Activated naive CD4-positive, alpha-beta T cell treated with anti-CD3 and anti-CD28 coated beads for 36 hours (primary cell): ENCODE measurements at regions not wholly inside any gene's neighbourhood (a gene's known extent, or its start where the extent isn't known, plus 50 kb on each side); places are given as distances from the start of the nearest gene placed in this dataset.

Experiments used
- CTCF ChIA-PET: fragments of 350-600 bp; sonication (Branson Sonifier 250); formaldehyde crosslinking; loops from one replicate; lab custom pipeline; 2021; ENCODE audit warnings: antibody characterized with exemption; lab: Charles Lee
- DNase-seq: peaks from one replicate; pipeline ENCODE4 v3.0.0-alpha.2; 2020
- H3K27ac Mint-ChIP-seq: one replicate; pipeline ENCODE4 v1.8.0; 2021; ENCODE audit warnings: mild to moderate bottlenecking, mixed read lengths
- H3K27me3 Mint-ChIP-seq: one replicate; pipeline ENCODE4 v1.8.0; 2021; ENCODE audit warnings: low read depth, mixed read lengths
- H3K36me3 Mint-ChIP-seq: one replicate; pipeline ENCODE4 v1.8.0; 2021; ENCODE audit warnings: low read depth, mixed read lengths
- H3K4me1 Mint-ChIP-seq: one replicate; pipeline ENCODE4 v1.8.0; 2021; ENCODE audit warnings: low read depth, mixed read lengths
- H3K4me3 Mint-ChIP-seq: one replicate; pipeline ENCODE4 v1.8.0; 2021; ENCODE audit warnings: mild to moderate bottlenecking, moderate library complexity, mixed read lengths
- H3K9me3 Mint-ChIP-seq: one replicate; pipeline ENCODE4 v1.8.0; 2021; ENCODE audit warnings: mixed read lengths
- intact Hi-C: fragments of 100-400 bp; cut with micrococcal nuclease; formaldehyde crosslinking; loops from one replicate; pipeline ENCODE4 v1.15.1; 2023

DNA sequence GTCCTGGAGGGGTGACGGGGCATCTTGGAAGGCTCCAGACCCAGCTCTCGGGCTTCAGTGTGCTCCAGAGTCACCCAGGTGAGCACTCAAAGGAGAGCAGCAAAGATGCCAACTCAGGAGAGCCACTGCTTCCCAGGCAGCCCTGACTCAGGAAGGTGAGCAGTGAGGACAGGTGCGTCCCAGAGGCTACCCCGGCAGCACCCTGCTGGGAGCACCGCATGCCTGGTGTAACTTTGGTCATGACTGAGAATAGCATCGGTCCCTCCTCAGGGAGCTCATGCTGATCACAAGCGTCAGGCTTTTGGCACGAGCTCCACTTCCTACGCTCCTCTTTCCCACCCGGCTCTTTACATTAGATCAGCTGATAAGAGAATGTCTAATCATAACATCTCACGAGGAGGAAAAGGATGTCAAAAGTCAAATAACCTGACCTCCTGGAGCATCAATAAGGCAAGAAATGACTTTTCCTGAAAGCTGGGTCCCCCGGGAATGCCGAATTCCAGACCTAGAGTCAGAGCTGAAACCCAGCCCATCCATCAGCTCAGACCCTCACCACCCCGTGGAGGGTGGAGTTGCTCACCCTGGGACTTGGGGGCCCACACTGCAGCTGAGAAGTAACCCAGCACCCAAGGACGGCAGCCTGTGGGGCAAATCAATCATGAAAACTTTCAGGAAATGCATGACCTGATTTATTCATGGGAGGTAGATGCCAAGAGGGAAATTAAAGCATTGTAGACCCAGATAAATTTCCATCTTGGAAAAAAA, 248.8 kb downstream of the ACKR3 start:
- CTCF ChIA-PET = no interaction called here
- Mint-ChIP-seq H3K9me3 (peaks cover 7% of the 10 kb centered on the region), H3K4me1 (no peaks in the 10 kb centered on the region), H3K36me3 (no peaks in the 10 kb centered on the region), H3K4me3 (no peak overlapping the region), H3K27me3 (peaks cover 6% of the 10 kb centered on the region), H3K27ac (no peak overlapping the region)
- no peak for DNase-seq
- intact Hi-C loops = no loop called here

DNA sequence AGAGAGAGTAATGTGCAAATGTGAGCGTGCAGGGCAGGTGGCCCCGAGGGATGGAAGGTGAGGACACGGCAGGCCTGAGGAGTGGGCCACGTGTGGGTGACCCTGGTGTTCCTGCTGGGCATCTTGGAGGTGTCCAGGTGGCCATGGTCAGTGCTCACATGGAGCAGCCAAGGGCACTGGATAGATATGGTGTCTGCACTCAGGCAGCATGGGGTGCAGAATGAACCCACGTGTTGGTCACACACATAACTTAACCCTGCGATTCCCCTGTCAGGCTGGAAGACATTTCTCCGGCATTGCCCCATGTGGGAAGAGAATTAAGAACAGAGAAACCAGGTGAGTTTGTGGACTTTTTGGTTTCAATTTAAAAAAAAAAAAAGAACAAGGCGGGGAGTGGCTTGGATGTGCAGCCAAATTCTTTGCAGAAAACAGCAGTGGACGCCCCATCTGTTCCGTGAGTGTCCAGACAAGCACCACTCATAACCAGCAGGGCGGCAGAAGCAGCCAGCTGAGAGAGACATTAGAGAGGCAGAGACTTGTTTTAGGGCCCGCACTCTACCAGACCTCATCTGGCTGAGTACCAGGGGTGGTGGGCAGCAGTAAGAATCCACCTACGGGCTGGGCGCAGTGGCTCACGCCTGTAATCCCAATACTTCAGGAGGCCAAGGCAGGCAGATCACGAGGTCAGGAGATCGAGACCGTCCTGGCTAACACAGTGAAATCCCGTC, 249.8 kb downstream of the ACKR3 start:
- no peak for DNase-seq
- Mint-ChIP-seq H3K9me3 (peaks cover 7% of the 10 kb centered on the region), H3K27ac (no peak overlapping the region), H3K4me3 (no peak overlapping the region), H3K27me3 (peaks cover 6% of the 10 kb centered on the region), H3K36me3 (no peaks in the 10 kb centered on the region), H3K4me1 (no peaks in the 10 kb centered on the region)
- intact Hi-C loops = no loop called here
- CTCF ChIA-PET = no interaction called here

GRCh38 chr2:236820763-236821344, 251.2 kb downstream of the ACKR3 start:
- no peak overlapping the region for H3K27ac Mint-ChIP-seq
- CTCF ChIA-PET = no interaction called here
- H3K9me3 Mint-ChIP-seq = peaks cover 7% of the 10 kb centered on the region
- H3K27me3 Mint-ChIP-seq = peaks cover 6% of the 10 kb centered on the region
- intact Hi-C loops = no loop called here
- no peaks in the 10 kb centered on the region for H3K36me3 Mint-ChIP-seq
- H3K4me3 Mint-ChIP-seq = no peak overlapping the region
- no peaks in the 10 kb centered on the region for H3K4me1 Mint-ChIP-seq
- no peak for DNase-seq

- CTCF ChIA-PET = no interaction called here
- Mint-ChIP-seq H3K4me1 (no peaks in the 10 kb centered on the region), H3K27me3 (peaks cover 3% of the 10 kb centered on the region), H3K36me3 (no peaks in the 10 kb centered on the region), H3K4me3 (no peak overlapping the region), H3K9me3 (peaks cover 7% of the 10 kb centered on the region), H3K27ac (no peak overlapping the region)
- intact Hi-C loops = no loop called here
- no peak for DNase-seq
Measured at GRCh38 chr2:236823041-236823629, 253.5 kb downstream of the ACKR3 start.

DNA sequence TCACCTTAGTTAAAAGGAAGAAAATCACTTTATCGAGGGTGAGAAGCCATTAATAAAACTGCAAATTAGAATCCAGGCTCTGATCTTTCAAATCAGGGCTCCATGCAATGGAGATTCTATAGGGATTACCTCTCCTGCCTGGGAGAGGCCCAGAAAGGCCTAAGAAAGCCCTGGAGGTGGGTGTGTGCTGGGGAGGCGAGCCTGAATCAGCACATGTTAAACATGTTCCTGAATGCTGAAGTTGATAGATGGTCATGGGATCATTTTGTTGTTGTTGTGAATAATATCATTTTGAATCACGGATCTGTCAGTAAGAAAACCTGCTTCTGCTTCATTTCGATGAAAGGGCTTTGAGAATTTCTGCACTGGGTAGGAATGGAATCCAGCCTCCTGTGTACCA, 254.3 kb downstream of the ACKR3 start:
- H3K9me3 Mint-ChIP-seq = peaks cover 7% of the 10 kb centered on the region
- peaks cover 3% of the 10 kb centered on the region for H3K27me3 Mint-ChIP-seq
- intact Hi-C loops = no loop called here
- DNase-seq = no peak
- no peak overlapping the region for H3K27ac Mint-ChIP-seq
- no peaks in the 10 kb centered on the region for H3K36me3 Mint-ChIP-seq
- H3K4me3 Mint-ChIP-seq = no peak overlapping the region
- no peaks in the 10 kb centered on the region for H3K4me1 Mint-ChIP-seq
- CTCF ChIA-PET = no interaction called here

DNA sequence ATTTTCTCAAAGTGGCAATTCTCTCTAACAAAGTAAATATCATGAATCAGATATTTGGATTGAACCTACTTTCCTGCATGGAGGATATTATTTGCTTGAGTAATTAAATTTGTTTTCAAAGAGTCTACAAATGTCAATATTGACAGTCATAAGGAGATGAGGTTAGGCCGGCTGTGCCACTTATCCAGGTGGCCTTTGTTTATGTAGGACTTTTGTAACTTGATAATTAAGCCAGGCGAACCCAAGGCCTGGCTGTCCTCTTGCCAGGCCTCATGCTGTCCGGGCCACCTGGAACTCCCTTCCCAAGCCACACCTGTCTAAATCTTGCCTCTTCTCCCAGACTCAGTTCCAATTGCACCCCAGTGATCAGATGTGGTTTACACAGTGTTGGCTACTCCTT, 255.2 kb downstream of the ACKR3 start:
- intact Hi-C loops = no loop called here
- no peak overlapping the region for H3K27ac Mint-ChIP-seq
- CTCF ChIA-PET = interaction anchor here (0.9 kb wide), 1 partner anchor 203 kb away, joined by 3 read pairs; no protein-coding TSS in a partner anchor
- H3K9me3 Mint-ChIP-seq = peaks cover 7% of the 10 kb centered on the region
- no peaks in the 10 kb centered on the region for H3K36me3 Mint-ChIP-seq
- no peaks in the 10 kb centered on the region for H3K4me1 Mint-ChIP-seq
- H3K27me3 Mint-ChIP-seq = peaks cover 3% of the 10 kb centered on the region
- H3K4me3 Mint-ChIP-seq = no peak overlapping the region
- DNase-seq = no peak

DNA sequence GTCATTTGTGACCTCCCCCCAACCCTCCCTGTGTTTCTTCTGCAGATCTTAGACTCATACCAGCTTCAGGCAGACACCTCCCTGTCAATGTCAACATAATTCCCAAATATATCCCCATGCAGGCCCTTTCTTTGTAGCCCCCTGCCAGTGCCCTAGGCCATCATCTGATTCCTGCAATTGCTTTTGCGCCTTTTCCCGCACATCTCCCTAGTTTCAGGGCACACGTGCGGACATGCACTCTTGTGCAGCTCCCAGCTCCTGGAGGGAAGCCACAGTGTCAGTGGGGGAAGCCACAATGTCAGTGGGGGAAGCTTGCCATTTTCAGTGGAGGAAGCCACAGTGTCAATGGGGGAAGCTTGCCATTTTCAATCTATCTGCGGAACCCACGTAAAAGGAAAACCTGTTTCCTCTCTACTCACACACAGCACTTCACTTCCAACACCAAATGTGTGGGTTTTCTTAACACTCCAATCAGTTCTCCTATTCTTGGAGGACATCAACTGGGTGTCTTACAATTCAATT, 256.4 kb downstream of the ACKR3 start:
- intact Hi-C loops = no loop called here
- CTCF ChIA-PET = interaction anchor here (0.9 kb wide), 1 partner anchor 202 kb away, joined by 3 read pairs; no protein-coding TSS in a partner anchor
- no peak for DNase-seq
- Mint-ChIP-seq H3K9me3 (peaks cover 6% of the 10 kb centered on the region), H3K4me1 (no peaks in the 10 kb centered on the region), H3K27ac (no peak overlapping the region), H3K4me3 (no peak overlapping the region), H3K36me3 (no peaks in the 10 kb centered on the region), H3K27me3 (no peaks in the 10 kb centered on the region)

DNA sequence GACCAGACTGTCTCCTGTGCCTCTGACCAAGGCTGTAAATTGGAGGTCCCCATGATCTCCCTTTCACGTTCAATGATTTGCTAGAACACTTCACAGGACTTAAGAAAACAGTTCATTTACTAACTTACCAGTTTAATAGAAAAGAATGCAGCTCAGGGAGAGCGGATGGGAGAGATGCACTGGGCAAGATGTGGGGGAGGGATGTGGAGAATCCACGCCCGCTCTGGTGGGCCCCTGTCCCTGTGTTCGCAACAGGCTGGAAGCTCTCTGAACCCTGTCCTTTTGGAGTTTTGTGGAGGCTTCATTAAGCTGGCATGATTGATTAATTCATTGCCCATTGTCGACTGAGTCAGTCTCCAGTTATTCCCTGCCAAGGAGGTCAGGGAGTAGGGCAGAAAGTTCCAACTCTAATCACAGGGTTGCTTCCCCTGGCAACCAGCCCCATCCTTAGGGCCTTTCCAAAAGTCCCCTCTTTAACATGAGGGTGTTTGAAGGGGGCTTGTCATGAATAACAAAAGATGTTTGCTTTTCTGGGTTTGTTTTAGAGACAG, 257.1 kb downstream of the ACKR3 start:
- H3K36me3 Mint-ChIP-seq = no peaks in the 10 kb centered on the region
- H3K4me1 Mint-ChIP-seq = no peaks in the 10 kb centered on the region
- no peak overlapping the region for H3K27ac Mint-ChIP-seq
- DNase-seq = no peak
- intact Hi-C loops = no loop called here
- peaks cover 3% of the 10 kb centered on the region for H3K27me3 Mint-ChIP-seq
- CTCF ChIA-PET = no interaction called here
- H3K9me3 Mint-ChIP-seq = peaks cover 6% of the 10 kb centered on the region
- H3K4me3 Mint-ChIP-seq = no peak overlapping the region

DNA sequence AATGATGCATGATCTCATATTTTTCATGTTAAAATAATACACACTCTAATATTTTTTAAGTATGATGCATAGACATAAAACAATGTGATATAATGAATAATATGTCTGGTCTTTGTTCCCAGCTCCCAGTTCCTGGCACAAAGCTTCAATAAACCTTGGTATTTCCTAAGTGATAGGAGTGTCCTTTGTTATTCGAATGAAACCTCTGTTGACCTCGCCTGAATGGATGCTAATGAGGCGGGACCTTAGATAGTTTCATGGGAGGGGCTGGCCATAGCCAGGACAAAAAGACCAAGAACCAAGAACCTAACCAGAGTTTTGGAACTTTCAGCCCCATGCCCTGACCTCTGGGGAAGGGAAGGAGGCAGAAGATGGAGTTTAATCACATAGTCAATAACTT, 257.7 kb upstream of the COPS8 start:
- Mint-ChIP-seq H3K27me3 (peaks cover 7% of the 10 kb centered on the region), H3K36me3 (no peaks in the 10 kb centered on the region), H3K27ac (no peak overlapping the region), H3K4me3 (no peak overlapping the region), H3K4me1 (no peaks in the 10 kb centered on the region), H3K9me3 (no peaks in the 10 kb centered on the region)
- CTCF ChIA-PET = no interaction called here
- DNase-seq = no peak
- intact Hi-C loops = no loop called here

- Mint-ChIP-seq H3K27me3 (peaks cover 7% of the 10 kb centered on the region), H3K27ac (no peak overlapping the region), H3K4me1 (peaks cover 4% of the 10 kb centered on the region), H3K4me3 (no peak overlapping the region), H3K36me3 (no peaks in the 10 kb centered on the region), H3K9me3 (no peaks in the 10 kb centered on the region)
- DNase-seq = no peak
- CTCF ChIA-PET = no interaction called here
- intact Hi-C loops = no loop called here
Measured at GRCh38 chr2:236828820-236829219, 256.9 kb upstream of the COPS8 start.

DNA sequence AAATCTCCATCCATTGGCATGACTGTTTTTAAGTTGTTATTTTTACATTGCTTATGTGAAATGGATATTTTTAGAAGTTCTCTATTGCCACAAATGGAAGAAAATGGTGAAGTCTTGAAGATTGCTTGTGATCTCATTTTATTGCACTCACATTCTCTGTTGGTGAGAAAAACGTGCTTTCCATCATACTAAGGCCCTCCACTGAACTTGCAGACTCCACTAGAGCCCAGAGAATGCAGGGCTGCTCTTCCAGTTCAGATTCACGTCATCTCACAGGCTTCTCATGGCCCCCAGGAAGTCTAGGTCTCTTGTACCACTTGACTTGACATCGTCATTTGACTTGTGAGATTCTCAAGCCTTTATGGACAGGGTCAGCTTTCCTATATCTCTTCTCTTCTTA, 254.8 kb upstream of the COPS8 start:
- H3K36me3 Mint-ChIP-seq = no peaks in the 10 kb centered on the region
- H3K27me3 Mint-ChIP-seq = peaks cover 8% of the 10 kb centered on the region
- peaks cover 5% of the 10 kb centered on the region for H3K4me1 Mint-ChIP-seq
- intact Hi-C loops = no loop called here
- CTCF ChIA-PET = no interaction called here
- DNase-seq = no peak
- no peaks in the 10 kb centered on the region for H3K9me3 Mint-ChIP-seq
- no peak overlapping the region for H3K27ac Mint-ChIP-seq
- no peak overlapping the region for H3K4me3 Mint-ChIP-seq

- intact Hi-C loops = no loop called here
- CTCF ChIA-PET = no interaction called here
- Mint-ChIP-seq H3K4me1 (peaks cover 5% of the 10 kb centered on the region), H3K27ac (no peak overlapping the region), H3K9me3 (no peaks in the 10 kb centered on the region), H3K27me3 (peaks cover 11% of the 10 kb centered on the region), H3K36me3 (no peaks in the 10 kb centered on the region), H3K4me3 (no peak overlapping the region)
- no peak for DNase-seq
Measured at GRCh38 chr2:236831698-236832097, 254.0 kb upstream of the COPS8 start.
